ENCODE measurements at regions not wholly inside any gene's neighbourhood (a gene's known extent, or its start where the extent isn't known, plus 50 kb on each side); places are given as distances from the start of the nearest gene placed in this dataset.

DNA sequence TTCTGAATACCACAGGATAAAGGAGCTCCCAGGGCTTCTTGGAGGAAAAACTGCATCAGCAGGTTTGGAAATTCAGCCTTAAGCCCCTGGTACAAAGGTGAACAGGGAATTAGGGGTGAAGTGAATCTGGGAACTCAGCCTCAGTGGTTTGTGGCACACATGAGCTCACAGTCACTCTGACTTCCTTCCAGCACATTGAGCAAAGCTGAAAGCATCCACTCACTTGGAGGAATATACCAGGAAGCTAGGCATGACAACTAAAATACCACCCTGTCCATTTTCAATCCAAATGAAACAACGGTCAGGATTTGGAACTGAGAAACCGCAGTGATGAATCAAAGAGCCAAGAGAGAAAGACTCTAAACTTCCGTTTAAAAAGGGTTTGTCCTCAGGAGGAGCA is 216.1 kb downstream of the ICOS start:
- 52% methylated on average over 3 of the region's 3 CpGs for WGBS (ENCODE audit: insufficient coverage, low coverage, low lambda C conversion rate, missing lambda C conversion rate)
- TF ChIP-seq POLR2A (IDR thresholded peaks at IDR 0.05) (no peak), CTCF (IDR thresholded peaks at IDR 0.05) (no peak)
- DNase-seq (no peak), ATAC-seq (peak in 2 of 4 donors; percentile 25 to 46)
- Histone ChIP-seq H3K4me1 (no peaks in the 10 kb centered on the region), H3K9me3 (no peaks in the 10 kb centered on the region), H3K27ac (no peak overlapping the region), H3K4me3 (no peak overlapping the region), H3K36me3 (no peaks in the 10 kb centered on the region), H3K27me3 (no peaks in the 10 kb centered on the region)
- intact Hi-C loops (cut with DNase I), result loop anchor here in 1 of 2 donors (10.0 kb wide), 1 partner anchor 112 kb away; no protein-coding TSS in a partner anchor

- no peaks in the 10 kb centered on the region for H3K4me1 ChIP-seq
- no peak overlapping the region for H3K4me3 ChIP-seq
- no peaks in the 10 kb centered on the region for H3K9me3 ChIP-seq
- DNase-seq (no peak), ATAC-seq (no peak)
- no peak overlapping the region for H3K27ac ChIP-seq
- intact Hi-C loops (cut with DNase I), result loop anchor here in 1 of 2 donors (10.0 kb wide), 1 partner anchor 110 kb away; no protein-coding TSS in a partner anchor
- no peaks in the 10 kb centered on the region for H3K27me3 ChIP-seq
- TF ChIP-seq POLR2A (IDR thresholded peaks at IDR 0.05) (no peak), CTCF (IDR thresholded peaks at IDR 0.05) (no peak)
- no peaks in the 10 kb centered on the region for H3K36me3 ChIP-seq
- 68% methylated on average over 3 of the region's 3 CpGs for whole genome bisulfite sequencing (ENCODE audit: insufficient coverage, low coverage, low lambda C conversion rate, missing lambda C conversion rate)
These were observed 218.3 kb downstream of the ICOS start for GRCh38 chr2:204154863-204155262.

DNA sequence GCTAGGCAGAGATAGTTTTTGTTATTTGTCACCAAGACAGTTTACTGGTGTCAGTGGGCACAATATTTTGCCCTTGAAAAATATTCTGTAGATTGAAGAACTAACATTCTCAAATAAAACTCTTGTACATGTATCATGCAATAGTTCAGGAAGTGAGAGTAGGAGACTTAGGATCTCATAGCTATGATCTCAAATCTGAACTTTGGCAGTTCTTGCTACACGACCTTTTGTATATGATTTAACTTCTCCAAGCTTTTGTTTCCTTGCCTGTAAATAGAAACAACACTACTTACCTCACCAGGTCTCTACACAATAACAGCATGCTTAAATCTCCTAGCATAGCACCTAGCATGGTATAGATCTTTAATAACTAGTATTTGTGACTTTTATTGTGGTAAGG is 219.9 kb downstream of the ICOS start:
- Histone ChIP-seq H3K36me3 (no peaks in the 10 kb centered on the region), H3K27me3 (no peaks in the 10 kb centered on the region), H3K9me3 (no peaks in the 10 kb centered on the region), H3K27ac (no peak overlapping the region), H3K4me3 (no peak overlapping the region), H3K4me1 (no peaks in the 10 kb centered on the region)
- TF ChIP-seq POLR2A (IDR thresholded peaks at IDR 0.05), result no peak
- TF ChIP-seq CTCF (IDR thresholded peaks at IDR 0.05), result no peak
- ATAC-seq (no peak), DNase-seq (no peak)
- intact Hi-C loops (cut with DNase I), result loop anchor here in 1 of 2 donors (10.0 kb wide), 1 partner anchor 108 kb away; no protein-coding TSS in a partner anchor
- 58% methylated on average over 1 of the region's 1 CpG for WGBS (ENCODE audit: insufficient coverage, low coverage, low lambda C conversion rate, missing lambda C conversion rate)

- Histone ChIP-seq H3K36me3 (no peaks in the 10 kb centered on the region), H3K4me3 (no peak overlapping the region), H3K27ac (no peak overlapping the region), H3K27me3 (no peaks in the 10 kb centered on the region), H3K4me1 (no peaks in the 10 kb centered on the region), H3K9me3 (no peaks in the 10 kb centered on the region)
- DNase-seq (no peak), ATAC-seq (no peak)
- intact Hi-C loops (cut with DNase I), result loop anchor here in 1 of 2 donors (10.0 kb wide), 1 partner anchor 107 kb away; no protein-coding TSS in a partner anchor
- TF ChIP-seq CTCF (IDR thresholded peaks at IDR 0.05) (no peak), POLR2A (IDR thresholded peaks at IDR 0.05) (no peak)
These were observed 221.1 kb downstream of the ICOS start for GRCh38 chr2:204157684-204158083.

GRCh38 chr2:204159526-204159925 is 223.0 kb downstream of the ICOS start:
- Histone ChIP-seq H3K9me3 (no peaks in the 10 kb centered on the region), H3K4me3 (no peak overlapping the region), H3K4me1 (no peaks in the 10 kb centered on the region), H3K27me3 (no peaks in the 10 kb centered on the region), H3K27ac (no peak overlapping the region), H3K36me3 (no peaks in the 10 kb centered on the region)
- TF ChIP-seq POLR2A (IDR thresholded peaks at IDR 0.05), result no peak
- TF ChIP-seq CTCF (IDR thresholded peaks at IDR 0.05), result no peak
- WGBS (ENCODE audit: insufficient coverage, low coverage, low lambda C conversion rate, missing lambda C conversion rate), result 72% methylated on average over 3 of the region's 3 CpGs
- ATAC-seq (no peak), DNase-seq (no peak)
- intact Hi-C loops (cut with DNase I), result loop anchor here in 1 of 2 donors (10.0 kb wide), 1 partner anchor 105 kb away; no protein-coding TSS in a partner anchor

Data from right lobe of liver (tissue), 6 donors.